ENCODE measurements at regions not wholly inside any gene's neighbourhood (a gene's known extent, or its start where the extent isn't known, plus 50 kb on each side); places are given as distances from the start of the nearest gene placed in this dataset.
"Not testable (repeated sequence)": the region's sequence is repeated elsewhere in the genome, so short reads cannot be mapped to it uniquely, and the experiment has no call there.

- H3K4me3 ChIP-seq (ENCODE audit: low read depth, low read length), result no peak overlapping the region
Observed at GRCh38 chr6:15176816-15177370, 69.0 kb upstream of the JARID2 start.

- H3K4me3 ChIP-seq (ENCODE audit: low read depth, low read length), result no peak overlapping the region
Observed at GRCh38 chr6:15183979-15184378, 61.9 kb upstream of the JARID2 start.

GRCh38 chr6:15184441-15184861 lies 61.4 kb upstream of the JARID2 start:
- no peak overlapping the region for H3K4me3 ChIP-seq (ENCODE audit: low read depth, low read length)

- not testable (repeated sequence) for H3K4me3 ChIP-seq (ENCODE audit: low read depth, low read length)
Observed at GRCh38 chr6:15185111-15185510, 60.8 kb upstream of the JARID2 start.

- H3K4me3 ChIP-seq (ENCODE audit: low read depth, low read length), result not testable (repeated sequence)
Observed at GRCh38 chr6:15193451-15193850, 52.4 kb upstream of the JARID2 start.

- no peak overlapping the region for H3K4me3 ChIP-seq (ENCODE audit: low read depth, low read length)
Observed at GRCh38 chr6:15194453-15194852, 51.4 kb upstream of the JARID2 start.

All from iPS-11a (cell line).